Kidney epithelial cell (primary cell): ENCODE measurements at regions not wholly inside any gene's neighbourhood (a gene's known extent, or its start where the extent isn't known, plus 50 kb on each side); places are given as distances from the start of the nearest gene placed in this dataset.

Experiments
- DNase-seq: peaks from one replicate; pipeline ENCODE4 v3.0.0-alpha.2; 2010; ENCODE audit warnings: low read depth
- H3K27me3 ChIP-seq: 2 replicates; pipeline ENCODE4 v1.6.0; 2011; ENCODE audit warnings: low read length; ENCODE audit not compliant: control insufficient read depth, insufficient read depth
- H3K36me3 ChIP-seq: 2 replicates; pipeline ENCODE4 v1.5.1; 2011; ENCODE audit warnings: low read length; ENCODE audit not compliant: control insufficient read depth, insufficient read depth
- H3K4me3 ChIP-seq: 2 replicates; pipeline ENCODE4 v1.5.1; 2011; ENCODE audit warnings: low read depth, mild to moderate bottlenecking, control low read depth, low read length
- CTCF ChIP-seq: IDR thresholded peaks from 2 replicates; pipeline ENCODE4 v1.5.1; 2011; ENCODE audit warnings: mild to moderate bottlenecking, moderate library complexity, low read length, control low read depth, inconsistent platforms; ENCODE audit not compliant: insufficient read depth, poor library complexity, severe bottlenecking

- DNase-seq, result no peak
- no peak for TF ChIP-seq CTCF
- no peak overlapping the region for H3K4me3 ChIP-seq
- H3K36me3 ChIP-seq, result no peaks in the 10 kb centered on the region
- no peaks in the 10 kb centered on the region for H3K27me3 ChIP-seq
Measured at GRCh38 chr4:96262057-96262456, 422.2 kb downstream of the PDHA2 start.

DNA sequence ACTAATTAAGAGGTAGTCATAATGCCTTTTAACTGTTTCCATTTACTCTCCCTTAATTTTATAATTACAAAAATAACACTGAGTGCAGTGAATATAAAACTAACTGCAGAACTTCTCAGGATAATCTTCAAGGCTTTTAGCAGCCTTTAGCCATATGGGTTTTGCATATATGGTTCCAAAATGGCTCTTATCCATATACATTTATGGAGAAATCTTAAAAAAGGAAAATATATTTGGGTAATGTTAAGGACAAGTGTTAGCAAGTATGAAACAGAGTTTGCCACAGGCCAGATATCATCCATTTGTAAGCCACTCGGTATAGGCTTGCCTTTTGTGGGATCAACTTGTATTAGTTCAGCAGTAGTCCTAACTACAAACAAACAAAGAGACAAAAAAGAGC lies 423.4 kb downstream of the PDHA2 start:
- no peak overlapping the region for H3K4me3 ChIP-seq
- TF ChIP-seq CTCF, result no peak
- H3K27me3 ChIP-seq, result no peaks in the 10 kb centered on the region
- DNase-seq, result no peak
- H3K36me3 ChIP-seq, result no peaks in the 10 kb centered on the region

GRCh38 chr4:96264941-96265463 lies 425.1 kb downstream of the PDHA2 start:
- Histone ChIP-seq H3K27me3 (no peaks in the 10 kb centered on the region), H3K4me3 (no peak overlapping the region), H3K36me3 (no peaks in the 10 kb centered on the region)
- DNase-seq, result no peak
- TF ChIP-seq CTCF, result no peak

DNA sequence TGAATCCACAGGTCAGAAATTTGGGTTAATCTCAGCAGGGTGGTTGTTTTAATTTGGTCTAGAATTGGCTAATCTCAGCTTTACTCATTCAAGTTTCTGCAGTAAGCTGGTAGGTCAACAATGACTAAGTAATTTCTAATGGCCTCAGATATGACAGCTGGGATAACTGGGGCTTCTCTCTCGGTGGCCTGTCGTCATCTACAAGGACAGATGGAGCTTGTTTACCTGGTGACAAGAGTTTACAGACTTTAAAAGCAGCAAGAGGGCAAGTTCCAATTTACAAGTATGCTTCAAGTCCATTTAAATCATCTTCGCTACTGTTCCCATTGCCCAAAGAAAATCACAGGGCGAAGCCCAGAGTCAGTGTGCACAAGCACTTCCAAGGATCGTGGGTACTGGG lies 453.9 kb downstream of the PDHA2 start:
- Histone ChIP-seq H3K36me3 (no peaks in the 10 kb centered on the region), H3K4me3 (no peak overlapping the region), H3K27me3 (no peaks in the 10 kb centered on the region)
- no peak for TF ChIP-seq CTCF
- DNase-seq, result no peak

DNA sequence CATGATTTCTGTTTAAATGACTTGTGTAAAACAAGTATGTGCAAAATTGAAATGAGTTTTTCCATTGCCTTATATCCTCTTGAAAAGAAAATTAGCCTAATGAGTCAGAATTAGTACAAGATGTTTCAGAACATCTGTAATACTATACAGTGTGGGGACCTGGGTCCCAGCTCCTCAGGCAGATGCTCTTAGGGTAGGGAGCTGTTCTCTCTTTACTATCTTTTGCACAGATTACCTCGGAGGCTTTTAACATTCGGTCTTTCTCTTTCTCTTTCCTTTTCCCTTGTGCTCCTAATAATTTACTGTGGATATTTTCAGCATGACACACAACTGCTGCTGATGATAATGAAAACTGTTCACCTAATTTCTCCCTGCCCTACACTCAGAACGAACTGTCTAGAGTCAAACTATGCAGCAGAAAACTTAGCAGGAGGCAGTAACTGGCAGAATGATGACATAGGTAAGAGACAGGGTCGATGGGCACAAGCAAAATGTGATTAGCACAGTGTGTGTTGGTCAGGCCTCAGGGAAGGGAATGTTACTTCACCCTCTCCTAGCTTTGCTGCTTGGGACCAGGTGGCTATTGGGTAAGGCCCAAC lies 455.3 kb downstream of the PDHA2 start:
- DNase-seq, result no peak
- H3K36me3 ChIP-seq, result no peaks in the 10 kb centered on the region
- no peak for TF ChIP-seq CTCF
- no peak overlapping the region for H3K4me3 ChIP-seq
- H3K27me3 ChIP-seq, result no peaks in the 10 kb centered on the region

GRCh38 chr4:96301715-96302114 lies 461.8 kb downstream of the PDHA2 start:
- H3K4me3 ChIP-seq, result no peak overlapping the region
- no peaks in the 10 kb centered on the region for H3K27me3 ChIP-seq
- no peak for TF ChIP-seq CTCF
- DNase-seq, result no peak
- no peaks in the 10 kb centered on the region for H3K36me3 ChIP-seq
